Natural killer cell (primary cell): ENCODE measurements at regions not wholly inside any gene's neighbourhood (a gene's known extent, or its start where the extent isn't known, plus 50 kb on each side); places are given as distances from the start of the nearest gene placed in this dataset.
A peak's percentile ranks its signal among the peaks of the same experiment; 100 is the strongest.
"Not testable (repeated sequence)": the region's sequence is repeated elsewhere in the genome, so short reads cannot be mapped to it uniquely, and the experiment has no call there.

ENCODE experiments used
- ATAC-seq, 3 donors: fragments of 150-1000 bp in 2 of 3; fragments of 200-7000 bp in 1 of 3; cut with Tn5 transposase; 1 replicate in 1 of 3; 2 replicates in 2 of 3; pipeline ENCODE4 v1.10.0; 2021; ENCODE audit warnings: mild to moderate bottlenecking in 2 of 3, moderate library complexity in 2 of 3
- DNase-seq, 2 donors: peaks; one replicate each; pipeline versions ENCODE4 v3.0.0 to v3.0.0-alpha.2; 2013 to 2021; ENCODE audit warnings: mixed read lengths in 1 of 2
- H3K27ac ChIP-seq: one replicate; pipeline ENCODE4 v1.5.1; 2013; ENCODE audit warnings: mild to moderate bottlenecking, low read length
- H3K27me3 ChIP-seq: one replicate; pipeline ENCODE4 v1.6.1; 2013; ENCODE audit warnings: low read length; ENCODE audit not compliant: control insufficient read depth, insufficient read depth
- H3K36me3 ChIP-seq: one replicate; pipeline ENCODE4 v1.6.1; 2013; ENCODE audit warnings: low read length; ENCODE audit not compliant: control insufficient read depth, insufficient read depth
- H3K4me1 ChIP-seq: one replicate; pipeline ENCODE4 v1.6.1; 2013; ENCODE audit warnings: low read length; ENCODE audit not compliant: control insufficient read depth, insufficient read depth
- H3K4me3 ChIP-seq: one replicate; pipeline ENCODE4 v1.5.1; 2013; ENCODE audit warnings: low read length
- H3K9me3 ChIP-seq: one replicate; pipeline ENCODE4 v1.6.1; 2013; ENCODE audit warnings: low read length; ENCODE audit not compliant: control insufficient read depth, insufficient read depth
- H3K27ac Mint-ChIP-seq, 2 donors: one replicate each; pipeline ENCODE4 v1.8.0; 2022; ENCODE audit warnings: mild to moderate bottlenecking in 2 of 2, mixed read lengths in 2 of 2, moderate library complexity in 1 of 2
- H3K27me3 Mint-ChIP-seq, 2 donors: one replicate each; pipeline ENCODE4 v1.8.0; 2022; ENCODE audit warnings: low read depth in 2 of 2, mixed read lengths in 2 of 2
- H3K36me3 Mint-ChIP-seq: one replicate; pipeline ENCODE4 v1.8.0; 2022; ENCODE audit warnings: mixed read lengths
- H3K4me1 Mint-ChIP-seq, 2 donors: one replicate each; pipeline ENCODE4 v1.8.0; 2022; ENCODE audit warnings: mixed read lengths in 2 of 2
- H3K4me3 Mint-ChIP-seq: one replicate; pipeline ENCODE4 v1.8.0; 2022; ENCODE audit warnings: mild to moderate bottlenecking, moderate library complexity, mixed read lengths
- H3K9me3 Mint-ChIP-seq, 2 donors: one replicate each; pipeline ENCODE4 v1.8.0; 2022; ENCODE audit warnings: mixed read lengths in 2 of 2
- CTCF ChIP-seq: fragments of 200-600 bp; IDR thresholded peaks from one replicate; pipeline ENCODE4 v1.8.0; 2022; ENCODE audit warnings: antibody characterized with exemption
- WGBS: methylation state at CpG from one replicate; pipeline ENCODE4 v1.1.7; 2013; ENCODE audit warnings: missing lambda C conversion rate; ENCODE audit not compliant: insufficient coverage; 5-methylcytosine and 5-hydroxymethylcytosine counted together
- intact Hi-C: fragments of 100-400 bp; cut with micrococcal nuclease; formaldehyde crosslinking; loops from one replicate; pipeline ENCODE4 v1.14.2; 2022

- DNase-seq, result peak in 1 of 2 donors; percentile 27
- Mint-ChIP-seq H3K27me3 (peaks cover 9 to 21% of the 10 kb centered on the region in 2 donors), H3K9me3 (no peaks in the 10 kb centered on the region), H3K4me3 (no peak overlapping the region), H3K27ac (no peak overlapping the region), H3K4me1 (no peaks in the 10 kb centered on the region), H3K36me3 (no peaks in the 10 kb centered on the region)
- intact Hi-C loops, result no loop called here
- Histone ChIP-seq H3K27me3 (no peaks in the 10 kb centered on the region), H3K27ac (no peak overlapping the region), H3K36me3 (no peaks in the 10 kb centered on the region), H3K4me3 (no peak overlapping the region), H3K4me1 (no peaks in the 10 kb centered on the region), H3K9me3 (no peaks in the 10 kb centered on the region)
- no peak for TF ChIP-seq CTCF
- no peak for ATAC-seq
- WGBS, result no CpG with 5 or more reads among the region's 1 CpG
Observed at GRCh38 chr5:53170746-53171349, 61.3 kb upstream of the MOCS2 start.

GRCh38 chr5:53172073-53172472, 62.5 kb upstream of the MOCS2 start:
- H3K9me3 Mint-ChIP-seq, H3K36me3 Mint-ChIP-seq, H3K27me3 ChIP-seq, intact Hi-C loops, H3K4me1 ChIP-seq, H3K27ac ChIP-seq, H3K36me3 ChIP-seq, H3K9me3 ChIP-seq, DNase-seq, ATAC-seq, H3K4me1 Mint-ChIP-seq, H3K4me3 Mint-ChIP-seq, H3K27ac Mint-ChIP-seq, H3K4me3 ChIP-seq: not testable (repeated sequence)
- peaks cover 16 to 18% of the 10 kb centered on the region in 2 donors for H3K27me3 Mint-ChIP-seq

- no peak for DNase-seq
- Mint-ChIP-seq H3K27me3 (peaks cover 10 to 18% of the 10 kb centered on the region in 2 donors), H3K36me3 (no peaks in the 10 kb centered on the region), H3K9me3 (no peaks in the 10 kb centered on the region), H3K4me3 (no peak overlapping the region), H3K4me1 (no peaks in the 10 kb centered on the region), H3K27ac (no peak overlapping the region)
- intact Hi-C loops, result no loop called here
- no peak for ATAC-seq
- Histone ChIP-seq H3K4me1 (no peaks in the 10 kb centered on the region), H3K36me3 (no peaks in the 10 kb centered on the region), H3K4me3 (no peak overlapping the region), H3K9me3 (no peaks in the 10 kb centered on the region), H3K27me3 (no peaks in the 10 kb centered on the region), H3K27ac (no peak overlapping the region)
- WGBS, result 100% methylated on average over 3 of the region's 5 CpGs
- no peak for TF ChIP-seq CTCF
Observed at GRCh38 chr5:53172630-53173029, 63.1 kb upstream of the MOCS2 start.

GRCh38 chr5:53173083-53173482, 63.5 kb upstream of the MOCS2 start:
- Mint-ChIP-seq H3K4me1 (no peaks in the 10 kb centered on the region), H3K27ac (no peak overlapping the region), H3K9me3 (no peaks in the 10 kb centered on the region), H3K36me3 (no peaks in the 10 kb centered on the region), H3K27me3 (peaks cover 6 to 14% of the 10 kb centered on the region in 2 donors), H3K4me3 (no peak overlapping the region)
- WGBS, result 91% methylated on average over 8 of the region's 8 CpGs
- Histone ChIP-seq H3K4me3 (no peak overlapping the region), H3K9me3 (no peaks in the 10 kb centered on the region), H3K27me3 (no peaks in the 10 kb centered on the region), H3K27ac (no peak overlapping the region), H3K36me3 (no peaks in the 10 kb centered on the region), H3K4me1 (no peaks in the 10 kb centered on the region)
- TF ChIP-seq CTCF, result no peak
- intact Hi-C loops, result no loop called here
- DNase-seq (no peak), ATAC-seq (no peak)
